ENCODE measurements at regions not wholly inside any gene's neighbourhood (a gene's known extent, or its start where the extent isn't known, plus 50 kb on each side); places are given as distances from the start of the nearest gene placed in this dataset.

DNA sequence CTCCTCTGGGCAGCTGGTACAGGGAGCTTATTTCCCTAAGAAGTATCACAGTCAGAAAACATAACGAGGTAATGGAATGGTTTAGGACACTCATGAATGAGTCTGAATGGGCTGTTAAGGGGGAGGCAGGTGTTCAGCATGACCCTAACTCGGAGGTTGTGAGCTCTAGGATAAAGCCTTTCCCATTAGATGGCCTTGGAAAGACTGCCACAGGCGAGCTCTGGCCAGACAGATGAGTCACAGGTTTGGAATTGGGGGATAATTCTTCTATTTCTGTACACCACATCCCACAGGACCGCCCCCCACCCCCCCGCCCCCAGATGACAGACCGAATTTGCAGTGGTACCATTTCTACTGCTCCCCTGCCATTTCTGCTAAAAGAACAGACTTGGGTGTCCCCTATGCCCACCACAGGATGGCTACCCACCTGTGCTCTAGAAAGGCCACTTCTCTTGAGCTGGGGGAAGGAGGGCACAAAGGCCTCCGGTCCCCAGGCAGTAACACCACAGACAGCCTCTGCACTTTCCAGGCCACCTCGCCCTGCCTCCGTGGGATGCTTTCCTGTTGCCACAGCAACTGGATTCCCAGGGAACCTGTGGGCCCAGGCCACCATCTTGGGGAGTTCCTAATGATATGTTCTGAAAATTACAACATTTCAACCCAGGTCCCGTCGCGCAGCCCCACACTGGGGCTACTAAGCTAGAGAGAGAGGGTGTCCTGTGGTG is 76.7 kb downstream of the TRIM29 start:
- TF ChIP-seq, protein P1, sequence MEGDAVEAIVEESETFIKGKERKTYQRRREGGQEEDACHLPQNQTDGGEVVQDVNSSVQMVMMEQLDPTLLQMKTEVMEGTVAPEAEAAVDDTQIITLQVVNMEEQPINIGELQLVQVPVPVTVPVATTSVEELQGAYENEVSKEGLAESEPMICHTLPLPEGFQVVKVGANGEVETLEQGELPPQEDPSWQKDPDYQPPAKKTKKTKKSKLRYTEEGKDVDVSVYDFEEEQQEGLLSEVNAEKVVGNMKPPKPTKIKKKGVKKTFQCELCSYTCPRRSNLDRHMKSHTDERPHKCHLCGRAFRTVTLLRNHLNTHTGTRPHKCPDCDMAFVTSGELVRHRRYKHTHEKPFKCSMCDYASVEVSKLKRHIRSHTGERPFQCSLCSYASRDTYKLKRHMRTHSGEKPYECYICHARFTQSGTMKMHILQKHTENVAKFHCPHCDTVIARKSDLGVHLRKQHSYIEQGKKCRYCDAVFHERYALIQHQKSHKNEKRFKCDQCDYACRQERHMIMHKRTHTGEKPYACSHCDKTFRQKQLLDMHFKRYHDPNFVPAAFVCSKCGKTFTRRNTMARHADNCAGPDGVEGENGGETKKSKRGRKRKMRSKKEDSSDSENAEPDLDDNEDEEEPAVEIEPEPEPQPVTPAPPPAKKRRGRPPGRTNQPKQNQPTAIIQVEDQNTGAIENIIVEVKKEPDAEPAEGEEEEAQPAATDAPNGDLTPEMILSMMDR (IDR thresholded peaks at IDR 0.05): no peak
- no peak for TF ChIP-seq POLR2A (IDR thresholded peaks at IDR 0.05)
- TF ChIP-seq POLR2AphosphoS5 (IDR thresholded peaks at IDR 0.05): no peak
